ENCODE measurements at regions not wholly inside any gene's neighbourhood (a gene's known extent, or its start where the extent isn't known, plus 50 kb on each side); places are given as distances from the start of the nearest gene placed in this dataset.

GRCh38 chr12:71218616-71219015, 60.8 kb upstream of the TSPAN8 start:
- no peak overlapping the region for H3K9ac ChIP-seq (ENCODE audit: low read length)
- ATAC-seq: no peak
- POLR2A ChIA-PET: no interaction called here
- no TSS peak for BruUV-seq (replicated peaks)
- H3K36me3 ChIP-seq (ENCODE audit: control insufficient read depth in 1 of 2, insufficient read depth in 2 of 2, low read length in 2 of 2): no peaks in the 10 kb centered on the region
- TF ChIP-seq EGR1 (IDR thresholded peaks at IDR 0.05; ENCODE audit: low read depth): no peak
- no peak for TF ChIP-seq ZFX (IDR thresholded peaks at IDR 0.05)
- TF ChIP-seq, protein P1, sequence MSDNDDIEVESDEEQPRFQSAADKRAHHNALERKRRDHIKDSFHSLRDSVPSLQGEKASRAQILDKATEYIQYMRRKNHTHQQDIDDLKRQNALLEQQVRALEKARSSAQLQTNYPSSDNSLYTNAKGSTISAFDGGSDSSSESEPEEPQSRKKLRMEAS (IDR thresholded peaks at IDR 0.05): no peak
- no peak for TF ChIP-seq CBX3 (IDR thresholded peaks at IDR 0.05; ENCODE audit: low read depth)
- TF ChIP-seq, protein P2, sequence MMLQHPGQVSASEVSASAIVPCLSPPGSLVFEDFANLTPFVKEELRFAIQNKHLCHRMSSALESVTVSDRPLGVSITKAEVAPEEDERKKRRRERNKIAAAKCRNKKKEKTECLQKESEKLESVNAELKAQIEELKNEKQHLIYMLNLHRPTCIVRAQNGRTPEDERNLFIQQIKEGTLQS (IDR thresholded peaks at IDR 0.05): no peak
- no peak for TF ChIP-seq EZH2phosphoT487 (IDR thresholded peaks at IDR 0.05; ENCODE audit: borderline replicate concordance)
- TF ChIP-seq ELF1 (IDR thresholded peaks at IDR 0.05; ENCODE audit: borderline replicate concordance, low read depth): no peak
- TF ChIP-seq SP1 (IDR thresholded peaks at IDR 0.05; ENCODE audit: low read depth): no peak
- TF ChIP-seq ZBTB33 (IDR thresholded peaks at IDR 0.05; ENCODE audit: extremely low read depth, insufficient replicate concordance, low read length): no peak
- no peak for TF ChIP-seq SIN3A (IDR thresholded peaks at IDR 0.05; ENCODE audit: low read depth)
- no peak for TF ChIP-seq POLR2A (IDR thresholded peaks at IDR 0.05; ENCODE audit: borderline replicate concordance, extremely low read depth, insufficient read depth, insufficient read length)
- no peak for TF ChIP-seq EZH2 (IDR thresholded peaks at IDR 0.05)
- TF ChIP-seq, protein P3, sequence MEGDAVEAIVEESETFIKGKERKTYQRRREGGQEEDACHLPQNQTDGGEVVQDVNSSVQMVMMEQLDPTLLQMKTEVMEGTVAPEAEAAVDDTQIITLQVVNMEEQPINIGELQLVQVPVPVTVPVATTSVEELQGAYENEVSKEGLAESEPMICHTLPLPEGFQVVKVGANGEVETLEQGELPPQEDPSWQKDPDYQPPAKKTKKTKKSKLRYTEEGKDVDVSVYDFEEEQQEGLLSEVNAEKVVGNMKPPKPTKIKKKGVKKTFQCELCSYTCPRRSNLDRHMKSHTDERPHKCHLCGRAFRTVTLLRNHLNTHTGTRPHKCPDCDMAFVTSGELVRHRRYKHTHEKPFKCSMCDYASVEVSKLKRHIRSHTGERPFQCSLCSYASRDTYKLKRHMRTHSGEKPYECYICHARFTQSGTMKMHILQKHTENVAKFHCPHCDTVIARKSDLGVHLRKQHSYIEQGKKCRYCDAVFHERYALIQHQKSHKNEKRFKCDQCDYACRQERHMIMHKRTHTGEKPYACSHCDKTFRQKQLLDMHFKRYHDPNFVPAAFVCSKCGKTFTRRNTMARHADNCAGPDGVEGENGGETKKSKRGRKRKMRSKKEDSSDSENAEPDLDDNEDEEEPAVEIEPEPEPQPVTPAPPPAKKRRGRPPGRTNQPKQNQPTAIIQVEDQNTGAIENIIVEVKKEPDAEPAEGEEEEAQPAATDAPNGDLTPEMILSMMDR (IDR thresholded peaks at IDR 0.05 in 2 of 3, conservative IDR thresholded peaks at IDR 0.05 in 1 of 3; ENCODE audit: borderline replicate concordance in 1 of 3, insufficient read depth in 1 of 3, low read depth in 2 of 3, low read length in 2 of 3): no peak
- TF ChIP-seq POLR2AphosphoS5 (IDR thresholded peaks at IDR 0.05; ENCODE audit: low read depth, low read length): no peak
- no peak for TF ChIP-seq RAD21 (IDR thresholded peaks at IDR 0.05; ENCODE audit: low read depth)
- no peak for TF ChIP-seq FOSL1 (IDR thresholded peaks at IDR 0.05; ENCODE audit: low read depth)
- no peak for TF ChIP-seq CEBPB (IDR thresholded peaks at IDR 0.05; ENCODE audit: low read depth)
- RAD21 ChIA-PET (ENCODE audit: low non-redundant PET in 1 of 2, low total read pairs in 2 of 2, uncharacterized antibody in 2 of 2, unreplicated experiment in 2 of 2): interaction anchor here in 1 of 2 experiments (0.6 kb wide), 1 partner anchor 358 kb away, joined by 3 read pairs; no protein-coding TSS in a partner anchor
- DNase-seq (ENCODE audit: low read depth, low spot score): no peak
- H3K4me2 ChIP-seq (ENCODE audit: low read length): no peak overlapping the region
- H3K27me3 ChIP-seq (ENCODE audit: insufficient read depth, low read length): no peaks in the 10 kb centered on the region
- no peaks in the 10 kb centered on the region for H3K79me2 ChIP-seq (ENCODE audit: insufficient read depth, low read length)
- no peak overlapping the region for H3K27ac ChIP-seq (ENCODE audit: low read depth, low read length)
- no peak overlapping the region for H2AFZ ChIP-seq (ENCODE audit: low read depth, low read length, poor library complexity, severe bottlenecking)
- H3K4me3 ChIP-seq (replicated peaks in 1 of 2; ENCODE audit: low read depth in 1 of 2, low read length in 2 of 2): no peak overlapping the region
- no peaks in the 10 kb centered on the region for H3K9me2 ChIP-seq (ENCODE audit: insufficient read depth)
- H3K9me3 ChIP-seq (ENCODE audit: control insufficient read depth in 1 of 2, insufficient read depth in 1 of 2, low read depth in 1 of 2, low read length in 2 of 2): no peaks in the 10 kb centered on the region
- intact Hi-C loops (cut with micrococcal nuclease): no loop called here
- no peaks in the 10 kb centered on the region for H4K20me1 ChIP-seq (ENCODE audit: insufficient read depth)
- CTCF ChIA-PET: interaction anchor here (0.9 to 2.3 kb wide), 4 partner anchors 152 to 333 kb away, joined by 3 to 9 read pairs (median 6); no protein-coding TSS in a partner anchor
- no peaks in the 10 kb centered on the region for H3K4me1 ChIP-seq (ENCODE audit: control insufficient read depth in 1 of 2, insufficient read depth in 2 of 2, low read length in 2 of 2)

All from HCT116 (cell line).